SK-N-SH (cell line): ENCODE measurements at regions not wholly inside any gene's neighbourhood (a gene's known extent, or its start where the extent isn't known, plus 50 kb on each side); places are given as distances from the start of the nearest gene placed in this dataset.

Source experiments
- CTCF ChIA-PET: fragments of 300-600, 350-600 bp; formaldehyde crosslinking; extraction: SDS; loops from one replicate; lab custom pipeline; 2021; lab: Yijun Ruan, JAX
- POLR2A ChIA-PET: fragments of 350-600 bp; sonication (Branson Sonifier 250); formaldehyde crosslinking; extraction: SDS; loops from one replicate; lab custom pipeline; 2020; ENCODE audit warnings: antibody characterized with exemption, inconsistent platforms; lab: Yijun Ruan, JAX
- DNase-seq: peaks from one replicate; pipeline ENCODE4 v3.0.0; 2012
- H2AFZ ChIP-seq: fragments of 200-600 bp; sonication (generic); 2 replicates; pipeline ENCODE4 v1.8.1; 2016; ENCODE audit warnings: antibody characterized with exemption, mild to moderate bottlenecking, low read depth
- H3F3A ChIP-seq: fragments of 200-600 bp; sonication (generic); replicated peaks from 2 replicates; pipeline ENCODE3; 2016; ENCODE audit warnings: antibody characterized with exemption, mild to moderate bottlenecking; ENCODE audit not compliant: insufficient read depth
- H3K27ac ChIP-seq, 2 experiments: fragments of 200-500 bp in 1 of 2; fragments of 200-600 bp in 1 of 2; sonication (Bioruptor generic) in 1 of 2; sonication (generic), shearing (Covaris generic) in 1 of 2; 2 replicates each; pipeline versions ENCODE4 v1.5.1 to v1.6.1; 2014 to 2016; ENCODE audit warnings: low read depth in 2 of 2, inconsistent platforms in 1 of 2, low read length in 1 of 2, mild to moderate bottlenecking in 1 of 2, mixed read lengths in 1 of 2
- H3K27me3 ChIP-seq: fragments of 200-600 bp; sonication (generic), shearing (Covaris generic); 2 replicates; pipeline ENCODE4 v1.6.1; 2016; ENCODE audit warnings: mixed run types; ENCODE audit not compliant: insufficient read depth
- H3K36me3 ChIP-seq, 2 experiments: fragments of 200-500 bp in 1 of 2; fragments of 200-600 bp in 1 of 2; sonication (Bioruptor generic) in 1 of 2; sonication (generic) in 1 of 2; replicated peaks in 1 of 2; 2 replicates each; pipeline versions ENCODE3 to v1.5.1; 2014 to 2016; ENCODE audit warnings: low read length in 1 of 2, mild to moderate bottlenecking in 1 of 2; ENCODE audit not compliant: insufficient read depth in 2 of 2, control insufficient read depth in 1 of 2
- H3K4me1 ChIP-seq, 2 experiments: fragments of 200-500 bp in 1 of 2; fragments of 200-600 bp in 1 of 2; sonication (Bioruptor generic) in 1 of 2; sonication (generic), shearing (Covaris generic) in 1 of 2; 2 replicates each; pipeline versions ENCODE4 v1.5.1 to v1.6.1; 2014 to 2016; ENCODE audit warnings: low read depth in 1 of 2, low read length in 1 of 2, mixed run types in 1 of 2; ENCODE audit not compliant: insufficient read depth in 2 of 2, control insufficient read depth in 1 of 2
- H3K4me2 ChIP-seq: fragments of 200-600 bp; sonication (generic), shearing (Covaris generic); 2 replicates; pipeline ENCODE4 v1.6.1; 2017; ENCODE audit warnings: mixed run types
- H3K4me3 ChIP-seq, 2 experiments: fragments of 200-500 bp in 1 of 2; fragments of 200-600 bp in 1 of 2; sonication (Bioruptor generic) in 1 of 2; sonication (generic), shearing (Covaris generic) in 1 of 2; 2 replicates each; pipeline versions ENCODE4 v1.5.1 to v1.8.1; 2014 to 2016; ENCODE audit warnings: low read depth in 2 of 2, inconsistent platforms in 1 of 2, low read length in 1 of 2, mild to moderate bottlenecking in 1 of 2, mixed read lengths in 1 of 2, moderate library complexity in 1 of 2
- H3K79me2 ChIP-seq: fragments of 200-600 bp; sonication (generic); 2 replicates; pipeline ENCODE4 v1.8.1; 2017; ENCODE audit warnings: mild to moderate bottlenecking; ENCODE audit not compliant: insufficient read depth
- H3K9ac ChIP-seq: fragments of 200-600 bp; sonication (generic); 2 replicates; pipeline ENCODE4 v1.6.1; 2017; ENCODE audit warnings: mixed run types
- H3K9me2 ChIP-seq: fragments of 200-600 bp; sonication (generic); 2 replicates; pipeline ENCODE4 v1.6.1; 2017; ENCODE audit warnings: mixed run types
- H3K9me3 ChIP-seq: fragments of 200-600 bp; sonication (generic); 2 replicates; pipeline ENCODE4 v1.6.1; 2017; ENCODE audit warnings: mixed run types, mild to moderate bottlenecking, moderate library complexity
- H4K20me1 ChIP-seq: fragments of 200-600 bp; sonication (generic); 2 replicates; pipeline ENCODE4 v1.6.1; 2017; ENCODE audit warnings: mild to moderate bottlenecking, mixed run types; ENCODE audit not compliant: insufficient read depth
- CHD2 ChIP-seq: fragments of 150-350 bp; IDR thresholded peaks from 2 replicates; pipeline ENCODE4 v1.6.1; 2018; ENCODE audit warnings: low read length; ENCODE audit not compliant: partially characterized antibody
- EZH2phosphoT487 ChIP-seq: fragments of 200-600 bp; sonication (generic); IDR thresholded peaks from 2 replicates; pipeline ENCODE4 v1.6.1; 2017; ENCODE audit warnings: low read depth, mixed run types, mild to moderate bottlenecking, antibody characterized with exemption, moderate library complexity, borderline replicate concordance
- FOXJ3 ChIP-seq: sonication (generic); formaldehyde crosslinking; IDR thresholded peaks from 2 replicates; pipeline ENCODE4 v1.5.1; 2020; ENCODE audit warnings: mild to moderate bottlenecking, missing genetic modification reagents
- GABPA ChIP-seq: IDR thresholded peaks from 2 replicates; pipeline ENCODE4 v1.4.0; 2012; ENCODE audit warnings: low read depth, mild to moderate bottlenecking
- GATA2 ChIP-seq: sonication (generic); formaldehyde crosslinking; IDR thresholded peaks from 2 replicates; pipeline ENCODE4 v1.5.0; 2020; ENCODE audit warnings: mild to moderate bottlenecking, missing genetic modification reagents
- JUND ChIP-seq: IDR thresholded peaks from 2 replicates; pipeline ENCODE4 v1.4.0; 2012
- MEF2A ChIP-seq: IDR thresholded peaks from 2 replicates; pipeline ENCODE4 v1.4.0; 2012; ENCODE audit warnings: low read depth, borderline replicate concordance
- NFIC ChIP-seq: IDR thresholded peaks from 2 replicates; pipeline ENCODE4 v1.4.0; 2012; ENCODE audit warnings: borderline replicate concordance
- NRF1 ChIP-seq: IDR thresholded peaks from 2 replicates; pipeline ENCODE4 v1.6.1; 2012; ENCODE audit warnings: low read depth, mild to moderate bottlenecking, low read length
- RFX5 ChIP-seq: IDR thresholded peaks from 2 replicates; pipeline ENCODE4 v1.6.1; 2012; ENCODE audit warnings: mild to moderate bottlenecking, improper control_type of control experiment, low read length
- SIN3A ChIP-seq: IDR thresholded peaks from 2 replicates; pipeline ENCODE4 v1.6.1; 2012; ENCODE audit warnings: low read depth, mild to moderate bottlenecking, low read length, moderate library complexity, borderline replicate concordance
- TCF12 ChIP-seq: IDR thresholded peaks from 2 replicates; pipeline ENCODE4 v1.4.0; 2012
- WGBS: methylation state at CpG from one replicate; pipeline ENCODE4 v1.1.6; 2017; ENCODE audit warnings: low lambda C conversion rate; 5-methylcytosine and 5-hydroxymethylcytosine counted together
- TF ChIP-seq, protein P1 (sequence below): IDR thresholded peaks from 2 replicates; pipeline ENCODE4 v1.4.0; 2012; ENCODE audit warnings: low read depth, borderline replicate concordance
- TF ChIP-seq, protein P2 (sequence below): IDR thresholded peaks from 2 replicates; pipeline ENCODE4; 2012
- TF ChIP-seq, protein P3 (sequence below): fragments of 150-350 bp; IDR thresholded peaks from 2 replicates; pipeline ENCODE4 v1.6.1; 2016; ENCODE audit warnings: mild to moderate bottlenecking, low read depth, low read length
- TF ChIP-seq, protein P4 (sequence below): fragments of 150-350 bp; IDR thresholded peaks from 2 replicates; pipeline ENCODE4 v1.6.1; 2017; ENCODE audit warnings: antibody characterized with exemption, low read length, low read depth, borderline replicate concordance
- TF ChIP-seq, protein P5 (sequence below): IDR thresholded peaks from 2 replicates; pipeline ENCODE4 v1.4.0; 2012; ENCODE audit warnings: low read depth

DNA sequence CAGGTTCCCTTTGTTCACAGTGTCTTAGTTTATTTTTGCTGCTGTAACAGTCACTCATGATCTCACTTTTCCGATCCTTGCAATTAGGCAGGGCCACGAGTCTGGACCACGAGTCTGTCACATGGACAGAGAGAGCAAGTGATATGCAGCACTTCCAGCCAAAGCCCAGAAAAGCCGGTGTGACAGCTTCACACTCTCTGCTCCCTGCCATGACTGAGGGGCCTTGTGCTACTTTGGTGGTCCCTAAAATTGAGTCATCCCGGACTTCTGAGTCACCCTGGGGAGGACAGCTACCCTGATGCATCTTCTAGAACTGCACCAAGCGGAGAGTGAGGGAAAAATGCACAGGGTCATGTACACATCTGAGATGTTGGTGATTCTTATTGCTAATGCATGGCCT, 179.6 kb downstream of the EFNB2 start (continued):
- no peak for TF ChIP-seq EZH2phosphoT487

DNA sequence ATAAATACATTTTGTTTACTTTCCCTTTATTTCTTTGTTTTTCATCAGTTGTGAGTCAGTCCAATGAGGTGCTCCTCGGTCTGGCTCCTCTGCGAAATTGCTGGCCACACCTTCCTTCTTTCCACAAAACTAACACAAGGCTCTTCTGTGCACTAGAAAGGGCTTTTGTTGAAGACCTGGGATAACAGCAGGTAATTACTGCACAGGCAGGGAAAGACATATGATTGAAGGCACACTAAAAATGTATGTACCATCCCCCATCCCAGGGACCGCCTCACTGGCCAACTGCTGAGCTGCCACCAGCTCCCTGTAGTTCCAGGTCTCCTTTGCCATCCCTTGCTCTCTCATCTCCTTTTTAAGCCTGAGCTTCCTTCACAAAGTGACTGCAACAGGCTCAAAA, 180.5 kb downstream of the EFNB2 start:
- WGBS, result 92% methylated on average over 3 of the region's 3 CpGs
- Histone ChIP-seq H3K27me3 (no peaks in the 10 kb centered on the region), H3K9ac (no peak overlapping the region), H3F3A (no peaks in the 10 kb centered on the region), H3K4me3 (no peak overlapping the region), H3K27ac (no peak overlapping the region), H3K4me1 (no peaks in the 10 kb centered on the region; a peak in 1 of 4 replicates), H4K20me1 (no peaks in the 10 kb centered on the region), H3K36me3 (no peaks in the 10 kb centered on the region), H2AFZ (no peak overlapping the region), H3K9me2 (no peaks in the 10 kb centered on the region), H3K79me2 (no peaks in the 10 kb centered on the region), H3K4me2 (no peak overlapping the region), H3K9me3 (no peaks in the 10 kb centered on the region)
- POLR2A ChIA-PET, result no interaction called here
- CTCF ChIA-PET, result no interaction called here
- no peak for DNase-seq
- TF ChIP-seq GABPA (no peak), CHD2 (no peak), NFIC (no peak)
- TF ChIP-seq, protein P1, sequence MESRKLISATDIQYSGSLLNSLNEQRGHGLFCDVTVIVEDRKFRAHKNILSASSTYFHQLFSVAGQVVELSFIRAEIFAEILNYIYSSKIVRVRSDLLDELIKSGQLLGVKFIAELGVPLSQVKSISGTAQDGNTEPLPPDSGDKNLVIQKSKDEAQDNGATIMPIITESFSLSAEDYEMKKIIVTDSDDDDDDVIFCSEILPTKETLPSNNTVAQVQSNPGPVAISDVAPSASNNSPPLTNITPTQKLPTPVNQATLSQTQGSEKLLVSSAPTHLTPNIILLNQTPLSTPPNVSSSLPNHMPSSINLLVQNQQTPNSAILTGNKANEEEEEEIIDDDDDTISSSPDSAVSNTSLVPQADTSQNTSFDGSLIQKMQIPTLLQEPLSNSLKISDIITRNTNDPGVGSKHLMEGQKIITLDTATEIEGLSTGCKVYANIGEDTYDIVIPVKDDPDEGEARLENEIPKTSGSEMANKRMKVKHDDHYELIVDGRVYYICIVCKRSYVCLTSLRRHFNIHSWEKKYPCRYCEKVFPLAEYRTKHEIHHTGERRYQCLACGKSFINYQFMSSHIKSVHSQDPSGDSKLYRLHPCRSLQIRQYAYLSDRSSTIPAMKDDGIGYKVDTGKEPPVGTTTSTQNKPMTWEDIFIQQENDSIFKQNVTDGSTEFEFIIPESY, result no peak
- TF ChIP-seq, protein P2, sequence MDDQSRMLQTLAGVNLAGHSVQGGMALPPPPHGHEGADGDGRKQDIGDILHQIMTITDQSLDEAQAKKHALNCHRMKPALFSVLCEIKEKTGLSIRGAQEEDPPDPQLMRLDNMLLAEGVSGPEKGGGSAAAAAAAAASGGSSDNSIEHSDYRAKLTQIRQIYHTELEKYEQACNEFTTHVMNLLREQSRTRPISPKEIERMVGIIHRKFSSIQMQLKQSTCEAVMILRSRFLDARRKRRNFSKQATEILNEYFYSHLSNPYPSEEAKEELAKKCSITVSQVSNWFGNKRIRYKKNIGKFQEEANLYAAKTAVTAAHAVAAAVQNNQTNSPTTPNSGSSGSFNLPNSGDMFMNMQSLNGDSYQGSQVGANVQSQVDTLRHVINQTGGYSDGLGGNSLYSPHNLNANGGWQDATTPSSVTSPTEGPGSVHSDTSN, result no peak

DNA sequence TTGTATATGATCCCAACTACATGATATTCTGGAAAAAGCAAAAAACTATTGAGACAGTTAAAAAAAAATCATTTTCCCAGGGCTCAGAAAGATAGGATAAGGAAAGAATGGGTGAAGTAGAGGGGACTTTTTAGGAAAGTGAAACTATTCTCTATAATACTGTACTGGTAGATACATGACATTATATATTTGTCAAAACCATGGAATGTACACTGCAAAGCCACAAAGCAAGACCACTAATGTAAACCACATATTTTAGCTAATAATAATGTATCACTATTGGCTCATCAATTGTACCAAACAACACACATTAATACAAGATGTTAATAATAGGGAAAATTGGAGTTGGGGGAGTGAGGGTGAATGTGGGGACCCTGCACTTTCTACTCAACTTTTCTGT, 182.6 kb downstream of the EFNB2 start:
- TF ChIP-seq FOXJ3 (CRISPR knock-in tag), result no peak
- no peak for TF ChIP-seq NRF1
- no peak for TF ChIP-seq NFIC
- no peak for TF ChIP-seq JUND
- no peak for TF ChIP-seq GABPA
- TF ChIP-seq EZH2phosphoT487, result no peak
- TF ChIP-seq TCF12, result no peak
- TF ChIP-seq, protein P2, result no peak
- no peak for TF ChIP-seq MEF2A
- no peak for TF ChIP-seq GATA2
- TF ChIP-seq, protein P3, sequence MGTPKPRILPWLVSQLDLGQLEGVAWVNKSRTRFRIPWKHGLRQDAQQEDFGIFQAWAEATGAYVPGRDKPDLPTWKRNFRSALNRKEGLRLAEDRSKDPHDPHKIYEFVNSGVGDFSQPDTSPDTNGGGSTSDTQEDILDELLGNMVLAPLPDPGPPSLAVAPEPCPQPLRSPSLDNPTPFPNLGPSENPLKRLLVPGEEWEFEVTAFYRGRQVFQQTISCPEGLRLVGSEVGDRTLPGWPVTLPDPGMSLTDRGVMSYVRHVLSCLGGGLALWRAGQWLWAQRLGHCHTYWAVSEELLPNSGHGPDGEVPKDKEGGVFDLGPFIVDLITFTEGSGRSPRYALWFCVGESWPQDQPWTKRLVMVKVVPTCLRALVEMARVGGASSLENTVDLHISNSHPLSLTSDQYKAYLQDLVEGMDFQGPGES, result no peak
- TF ChIP-seq, protein P4, sequence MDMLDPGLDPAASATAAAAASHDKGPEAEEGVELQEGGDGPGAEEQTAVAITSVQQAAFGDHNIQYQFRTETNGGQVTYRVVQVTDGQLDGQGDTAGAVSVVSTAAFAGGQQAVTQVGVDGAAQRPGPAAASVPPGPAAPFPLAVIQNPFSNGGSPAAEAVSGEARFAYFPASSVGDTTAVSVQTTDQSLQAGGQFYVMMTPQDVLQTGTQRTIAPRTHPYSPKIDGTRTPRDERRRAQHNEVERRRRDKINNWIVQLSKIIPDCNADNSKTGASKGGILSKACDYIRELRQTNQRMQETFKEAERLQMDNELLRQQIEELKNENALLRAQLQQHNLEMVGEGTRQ, result no peak
- TF ChIP-seq RFX5, result no peak
- TF ChIP-seq, protein P5, sequence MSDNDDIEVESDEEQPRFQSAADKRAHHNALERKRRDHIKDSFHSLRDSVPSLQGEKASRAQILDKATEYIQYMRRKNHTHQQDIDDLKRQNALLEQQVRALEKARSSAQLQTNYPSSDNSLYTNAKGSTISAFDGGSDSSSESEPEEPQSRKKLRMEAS, result no peak
- no peak for TF ChIP-seq SIN3A
- Histone ChIP-seq H2AFZ (no peak overlapping the region), H3K36me3 (no peaks in the 10 kb centered on the region), H3K4me3 (no peak overlapping the region), H3K27ac (no peak overlapping the region), H3K4me1 (peaks cover 0 to 8% of the 10 kb centered on the region in 2 experiments; a peak in 2 of 4 replicates), H3K79me2 (no peaks in the 10 kb centered on the region), H3K27me3 (no peaks in the 10 kb centered on the region), H3K9ac (no peak overlapping the region), H4K20me1 (no peaks in the 10 kb centered on the region), H3K9me3 (no peaks in the 10 kb centered on the region), H3K4me2 (no peak overlapping the region), H3F3A (no peaks in the 10 kb centered on the region), H3K9me2 (no peaks in the 10 kb centered on the region)
- ChIA-PET CTCF (no interaction called here), POLR2A (no interaction called here)
- DNase-seq, result no peak
